HL-60 (cell line): ENCODE measurements at regions not wholly inside any gene's neighbourhood (a gene's known extent, or its start where the extent isn't known, plus 50 kb on each side); places are given as distances from the start of the nearest gene placed in this dataset.

Experiments
- GABPA ChIP-seq: IDR thresholded peaks from 2 replicates; pipeline ENCODE4 v1.6.1; 2012; ENCODE audit warnings: low read depth
- POLR2AphosphoS5 ChIP-seq: IDR thresholded peaks from 2 replicates; pipeline ENCODE4 v1.6.1; 2012; ENCODE audit warnings: low read depth
- SPI1 ChIP-seq: IDR thresholded peaks from 2 replicates; pipeline ENCODE4 v1.6.1; 2012; ENCODE audit warnings: low read depth, mild to moderate bottlenecking, borderline replicate concordance
- TF ChIP-seq, protein P1 (sequence below): IDR thresholded peaks from one replicate; pipeline ENCODE4 v1.5.1; 2011; ENCODE audit warnings: low read length, control low read depth, inconsistent platforms; ENCODE audit not compliant: insufficient read depth

DNA sequence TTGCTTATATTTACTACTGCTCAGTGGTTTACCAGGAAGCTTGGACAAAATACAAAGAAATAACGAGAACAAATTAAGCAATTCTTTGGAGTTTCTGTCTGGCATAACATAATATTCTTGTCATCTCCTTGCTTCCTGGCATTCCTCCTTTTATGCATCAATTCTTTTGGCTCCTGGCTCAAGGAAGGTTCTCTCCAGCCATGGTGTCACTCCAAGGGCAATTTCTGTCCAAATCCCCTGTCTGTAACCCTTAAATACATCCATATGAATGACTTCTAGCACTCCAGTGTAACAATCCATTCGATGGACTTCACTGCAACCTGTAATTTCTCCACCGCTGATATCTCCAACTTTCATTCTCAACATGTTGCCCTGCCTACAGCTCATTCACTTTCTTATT, 617.7 kb upstream of the ANKRD30A start:
- TF ChIP-seq, protein P1, sequence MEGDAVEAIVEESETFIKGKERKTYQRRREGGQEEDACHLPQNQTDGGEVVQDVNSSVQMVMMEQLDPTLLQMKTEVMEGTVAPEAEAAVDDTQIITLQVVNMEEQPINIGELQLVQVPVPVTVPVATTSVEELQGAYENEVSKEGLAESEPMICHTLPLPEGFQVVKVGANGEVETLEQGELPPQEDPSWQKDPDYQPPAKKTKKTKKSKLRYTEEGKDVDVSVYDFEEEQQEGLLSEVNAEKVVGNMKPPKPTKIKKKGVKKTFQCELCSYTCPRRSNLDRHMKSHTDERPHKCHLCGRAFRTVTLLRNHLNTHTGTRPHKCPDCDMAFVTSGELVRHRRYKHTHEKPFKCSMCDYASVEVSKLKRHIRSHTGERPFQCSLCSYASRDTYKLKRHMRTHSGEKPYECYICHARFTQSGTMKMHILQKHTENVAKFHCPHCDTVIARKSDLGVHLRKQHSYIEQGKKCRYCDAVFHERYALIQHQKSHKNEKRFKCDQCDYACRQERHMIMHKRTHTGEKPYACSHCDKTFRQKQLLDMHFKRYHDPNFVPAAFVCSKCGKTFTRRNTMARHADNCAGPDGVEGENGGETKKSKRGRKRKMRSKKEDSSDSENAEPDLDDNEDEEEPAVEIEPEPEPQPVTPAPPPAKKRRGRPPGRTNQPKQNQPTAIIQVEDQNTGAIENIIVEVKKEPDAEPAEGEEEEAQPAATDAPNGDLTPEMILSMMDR = no peak
- TF ChIP-seq GABPA (no peak), POLR2AphosphoS5 (no peak), SPI1 (no peak)
